ENCODE measurements at regions not wholly inside any gene's neighbourhood (a gene's known extent, or its start where the extent isn't known, plus 50 kb on each side); places are given as distances from the start of the nearest gene placed in this dataset.

GRCh38 chr4:127249767-127250108 is 383.0 kb upstream of the INTU start:
- TF ChIP-seq CTCF (IDR thresholded peaks at IDR 0.05) (no peak), POLR2A (IDR thresholded peaks at IDR 0.05) (no peak)

All from lower leg skin (tissue), 3 donors.